SK-N-SH (cell line): ENCODE measurements at regions not wholly inside any gene's neighbourhood (a gene's known extent, or its start where the extent isn't known, plus 50 kb on each side); places are given as distances from the start of the nearest gene placed in this dataset.

Experiments used
- CTCF ChIA-PET: fragments of 300-600, 350-600 bp; formaldehyde crosslinking; extraction: SDS; loops from one replicate; lab custom pipeline; 2021; lab: Yijun Ruan, JAX
- POLR2A ChIA-PET: fragments of 350-600 bp; sonication (Branson Sonifier 250); formaldehyde crosslinking; extraction: SDS; loops from one replicate; lab custom pipeline; 2020; ENCODE audit warnings: antibody characterized with exemption, inconsistent platforms; lab: Yijun Ruan, JAX
- DNase-seq: peaks from one replicate; pipeline ENCODE4 v3.0.0; 2012
- H2AFZ ChIP-seq: fragments of 200-600 bp; sonication (generic); 2 replicates; pipeline ENCODE4 v1.8.1; 2016; ENCODE audit warnings: antibody characterized with exemption, mild to moderate bottlenecking, low read depth
- H3F3A ChIP-seq: fragments of 200-600 bp; sonication (generic); replicated peaks from 2 replicates; pipeline ENCODE3; 2016; ENCODE audit warnings: antibody characterized with exemption, mild to moderate bottlenecking; ENCODE audit not compliant: insufficient read depth
- H3K27ac ChIP-seq, 2 experiments: fragments of 200-500 bp in 1 of 2; fragments of 200-600 bp in 1 of 2; sonication (Bioruptor generic) in 1 of 2; sonication (generic), shearing (Covaris generic) in 1 of 2; 2 replicates each; pipeline versions ENCODE4 v1.5.1 to v1.6.1; 2014 to 2016; ENCODE audit warnings: low read depth in 2 of 2, inconsistent platforms in 1 of 2, low read length in 1 of 2, mild to moderate bottlenecking in 1 of 2, mixed read lengths in 1 of 2
- H3K27me3 ChIP-seq: fragments of 200-600 bp; sonication (generic), shearing (Covaris generic); 2 replicates; pipeline ENCODE4 v1.6.1; 2016; ENCODE audit warnings: mixed run types; ENCODE audit not compliant: insufficient read depth
- H3K36me3 ChIP-seq, 2 experiments: fragments of 200-500 bp in 1 of 2; fragments of 200-600 bp in 1 of 2; sonication (Bioruptor generic) in 1 of 2; sonication (generic) in 1 of 2; replicated peaks in 1 of 2; 2 replicates each; pipeline versions ENCODE3 to v1.5.1; 2014 to 2016; ENCODE audit warnings: low read length in 1 of 2, mild to moderate bottlenecking in 1 of 2; ENCODE audit not compliant: insufficient read depth in 2 of 2, control insufficient read depth in 1 of 2
- H3K4me1 ChIP-seq, 2 experiments: fragments of 200-500 bp in 1 of 2; fragments of 200-600 bp in 1 of 2; sonication (Bioruptor generic) in 1 of 2; sonication (generic), shearing (Covaris generic) in 1 of 2; 2 replicates each; pipeline versions ENCODE4 v1.5.1 to v1.6.1; 2014 to 2016; ENCODE audit warnings: low read depth in 1 of 2, low read length in 1 of 2, mixed run types in 1 of 2; ENCODE audit not compliant: insufficient read depth in 2 of 2, control insufficient read depth in 1 of 2
- H3K4me2 ChIP-seq: fragments of 200-600 bp; sonication (generic), shearing (Covaris generic); 2 replicates; pipeline ENCODE4 v1.6.1; 2017; ENCODE audit warnings: mixed run types
- H3K4me3 ChIP-seq, 2 experiments: fragments of 200-500 bp in 1 of 2; fragments of 200-600 bp in 1 of 2; sonication (Bioruptor generic) in 1 of 2; sonication (generic), shearing (Covaris generic) in 1 of 2; 2 replicates each; pipeline versions ENCODE4 v1.5.1 to v1.8.1; 2014 to 2016; ENCODE audit warnings: low read depth in 2 of 2, inconsistent platforms in 1 of 2, low read length in 1 of 2, mild to moderate bottlenecking in 1 of 2, mixed read lengths in 1 of 2, moderate library complexity in 1 of 2
- H3K79me2 ChIP-seq: fragments of 200-600 bp; sonication (generic); 2 replicates; pipeline ENCODE4 v1.8.1; 2017; ENCODE audit warnings: mild to moderate bottlenecking; ENCODE audit not compliant: insufficient read depth
- H3K9ac ChIP-seq: fragments of 200-600 bp; sonication (generic); 2 replicates; pipeline ENCODE4 v1.6.1; 2017; ENCODE audit warnings: mixed run types
- H3K9me2 ChIP-seq: fragments of 200-600 bp; sonication (generic); 2 replicates; pipeline ENCODE4 v1.6.1; 2017; ENCODE audit warnings: mixed run types
- H3K9me3 ChIP-seq: fragments of 200-600 bp; sonication (generic); 2 replicates; pipeline ENCODE4 v1.6.1; 2017; ENCODE audit warnings: mixed run types, mild to moderate bottlenecking, moderate library complexity
- H4K20me1 ChIP-seq: fragments of 200-600 bp; sonication (generic); 2 replicates; pipeline ENCODE4 v1.6.1; 2017; ENCODE audit warnings: mild to moderate bottlenecking, mixed run types; ENCODE audit not compliant: insufficient read depth
- FOXM1 ChIP-seq: IDR thresholded peaks from 2 replicates; pipeline ENCODE4 v1.4.0; 2012; ENCODE audit warnings: low read depth, mild to moderate bottlenecking
- GATA2 ChIP-seq: sonication (generic); formaldehyde crosslinking; IDR thresholded peaks from 2 replicates; pipeline ENCODE4 v1.5.0; 2020; ENCODE audit warnings: mild to moderate bottlenecking, missing genetic modification reagents
- RXRA ChIP-seq: IDR thresholded peaks from 2 replicates; pipeline ENCODE4 v1.4.0; 2012; ENCODE audit warnings: low read depth, mild to moderate bottlenecking, borderline replicate concordance
- TAF1 ChIP-seq: IDR thresholded peaks from 2 replicates; pipeline ENCODE4 v1.6.1; 2012; ENCODE audit warnings: low read depth, mild to moderate bottlenecking, low read length, moderate library complexity, borderline replicate concordance
- YY1 ChIP-seq: IDR thresholded peaks from 2 replicates; pipeline ENCODE4 v1.4.0; 2012; ENCODE audit warnings: low read depth, mild to moderate bottlenecking
- WGBS: methylation state at CpG from one replicate; pipeline ENCODE4 v1.1.6; 2017; ENCODE audit warnings: low lambda C conversion rate; 5-methylcytosine and 5-hydroxymethylcytosine counted together
- TF ChIP-seq, protein P1 (sequence below): fragments of 200-600 bp; sonication (generic); IDR thresholded peaks from 2 replicates; pipeline ENCODE4 v1.6.1; 2017; ENCODE audit warnings: antibody characterized with exemption, mild to moderate bottlenecking, moderate library complexity
- TF ChIP-seq, protein P2 (sequence below): IDR thresholded peaks from 2 replicates; pipeline ENCODE4 v1.4.0; 2012; ENCODE audit warnings: low read depth, borderline replicate concordance

DNA sequence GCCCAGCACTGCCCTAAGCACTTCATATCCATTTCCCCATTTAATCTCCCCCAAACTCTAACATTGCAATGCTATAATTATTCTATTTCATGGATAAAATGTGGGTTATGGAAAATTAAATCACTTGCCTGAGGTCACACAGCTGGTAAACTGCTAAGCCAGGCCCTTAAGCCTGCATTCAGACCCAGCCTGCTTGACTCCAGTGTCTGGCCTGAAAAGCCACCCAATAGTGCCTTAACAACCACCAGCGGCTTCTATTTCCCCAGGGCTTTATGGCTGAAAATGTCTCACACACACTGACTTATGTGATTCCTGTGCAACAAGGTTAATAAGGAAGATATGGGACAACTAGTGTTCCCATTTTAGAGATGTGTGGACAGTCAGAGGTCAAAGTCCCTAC lies 178.5 kb upstream of the SNX19 start:
- Histone ChIP-seq H3K27ac (no peak overlapping the region), H3K9ac (no peak overlapping the region), H4K20me1 (no peaks in the 10 kb centered on the region), H3K4me1 (no peaks in the 10 kb centered on the region), H3K27me3 (no peaks in the 10 kb centered on the region), H3K4me2 (no peak overlapping the region), H3K36me3 (no peaks in the 10 kb centered on the region), H3K9me2 (no peaks in the 10 kb centered on the region), H3F3A (no peaks in the 10 kb centered on the region), H3K79me2 (no peaks in the 10 kb centered on the region), H2AFZ (no peak overlapping the region), H3K9me3 (no peaks in the 10 kb centered on the region), H3K4me3 (no peak overlapping the region)
- TF ChIP-seq GATA2, result no peak
- WGBS, result 13% methylated on average over 1 of the region's 1 CpG
- no peak for DNase-seq
- ChIA-PET POLR2A (no interaction called here), CTCF (no interaction called here)

DNA sequence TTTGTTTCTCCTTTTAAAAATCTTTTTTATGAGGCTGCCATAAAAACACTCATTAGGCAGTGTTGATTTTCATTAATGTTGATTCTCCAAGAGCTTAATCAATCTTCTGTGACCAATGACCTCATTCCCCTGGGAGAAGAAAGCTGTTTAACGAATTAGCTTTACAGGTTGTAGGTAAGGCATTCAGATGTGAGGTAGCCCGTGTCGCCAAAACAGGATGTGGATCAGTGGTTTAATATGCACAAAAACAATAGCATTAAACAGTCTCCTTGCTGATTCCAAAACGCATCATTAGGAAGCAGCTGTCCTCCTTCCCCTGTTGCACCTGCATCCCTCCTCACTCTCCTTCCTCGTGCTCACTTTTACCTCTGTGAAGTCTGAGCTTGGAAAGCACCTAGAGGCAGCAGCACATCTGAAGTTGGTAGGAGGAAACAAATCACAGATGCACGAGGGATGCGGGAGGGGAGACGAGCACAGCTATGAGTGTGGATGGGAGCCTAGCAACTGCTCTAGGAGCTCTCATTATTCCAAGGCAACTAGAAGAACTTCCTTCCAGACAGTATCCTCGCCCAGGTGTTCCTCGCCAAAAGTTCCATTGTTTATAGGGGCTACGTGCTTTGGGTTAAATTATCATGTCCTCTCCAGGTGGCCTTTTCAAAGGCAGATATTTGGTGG lies 179.4 kb upstream of the SNX19 start:
- H3K4me1 ChIP-seq, result no peaks in the 10 kb centered on the region
- H3K36me3 ChIP-seq, result no peaks in the 10 kb centered on the region
- H3K27me3 ChIP-seq, result no peaks in the 10 kb centered on the region
- 43% methylated on average over 11 of the region's 11 CpGs for WGBS
- no peaks in the 10 kb centered on the region for H3K79me2 ChIP-seq
- no peak overlapping the region for H3K9ac ChIP-seq
- H3K27ac ChIP-seq, result no peak overlapping the region
- H3K4me2 ChIP-seq, result no peak overlapping the region
- no peaks in the 10 kb centered on the region for H4K20me1 ChIP-seq
- H3K9me3 ChIP-seq, result no peaks in the 10 kb centered on the region
- POLR2A ChIA-PET, result no interaction called here
- H3K9me2 ChIP-seq, result no peaks in the 10 kb centered on the region
- no peak for TF ChIP-seq GATA2
- no peak for TF ChIP-seq FOXM1
- TF ChIP-seq, protein P1, sequence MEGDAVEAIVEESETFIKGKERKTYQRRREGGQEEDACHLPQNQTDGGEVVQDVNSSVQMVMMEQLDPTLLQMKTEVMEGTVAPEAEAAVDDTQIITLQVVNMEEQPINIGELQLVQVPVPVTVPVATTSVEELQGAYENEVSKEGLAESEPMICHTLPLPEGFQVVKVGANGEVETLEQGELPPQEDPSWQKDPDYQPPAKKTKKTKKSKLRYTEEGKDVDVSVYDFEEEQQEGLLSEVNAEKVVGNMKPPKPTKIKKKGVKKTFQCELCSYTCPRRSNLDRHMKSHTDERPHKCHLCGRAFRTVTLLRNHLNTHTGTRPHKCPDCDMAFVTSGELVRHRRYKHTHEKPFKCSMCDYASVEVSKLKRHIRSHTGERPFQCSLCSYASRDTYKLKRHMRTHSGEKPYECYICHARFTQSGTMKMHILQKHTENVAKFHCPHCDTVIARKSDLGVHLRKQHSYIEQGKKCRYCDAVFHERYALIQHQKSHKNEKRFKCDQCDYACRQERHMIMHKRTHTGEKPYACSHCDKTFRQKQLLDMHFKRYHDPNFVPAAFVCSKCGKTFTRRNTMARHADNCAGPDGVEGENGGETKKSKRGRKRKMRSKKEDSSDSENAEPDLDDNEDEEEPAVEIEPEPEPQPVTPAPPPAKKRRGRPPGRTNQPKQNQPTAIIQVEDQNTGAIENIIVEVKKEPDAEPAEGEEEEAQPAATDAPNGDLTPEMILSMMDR, result no peak
- TF ChIP-seq RXRA, result no peak
- TF ChIP-seq, protein P2, sequence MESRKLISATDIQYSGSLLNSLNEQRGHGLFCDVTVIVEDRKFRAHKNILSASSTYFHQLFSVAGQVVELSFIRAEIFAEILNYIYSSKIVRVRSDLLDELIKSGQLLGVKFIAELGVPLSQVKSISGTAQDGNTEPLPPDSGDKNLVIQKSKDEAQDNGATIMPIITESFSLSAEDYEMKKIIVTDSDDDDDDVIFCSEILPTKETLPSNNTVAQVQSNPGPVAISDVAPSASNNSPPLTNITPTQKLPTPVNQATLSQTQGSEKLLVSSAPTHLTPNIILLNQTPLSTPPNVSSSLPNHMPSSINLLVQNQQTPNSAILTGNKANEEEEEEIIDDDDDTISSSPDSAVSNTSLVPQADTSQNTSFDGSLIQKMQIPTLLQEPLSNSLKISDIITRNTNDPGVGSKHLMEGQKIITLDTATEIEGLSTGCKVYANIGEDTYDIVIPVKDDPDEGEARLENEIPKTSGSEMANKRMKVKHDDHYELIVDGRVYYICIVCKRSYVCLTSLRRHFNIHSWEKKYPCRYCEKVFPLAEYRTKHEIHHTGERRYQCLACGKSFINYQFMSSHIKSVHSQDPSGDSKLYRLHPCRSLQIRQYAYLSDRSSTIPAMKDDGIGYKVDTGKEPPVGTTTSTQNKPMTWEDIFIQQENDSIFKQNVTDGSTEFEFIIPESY, result no peak
- no peak for TF ChIP-seq YY1
- TF ChIP-seq TAF1, result no peak
- TF ChIP-seq, all 33 proteins: peak for 0
- no peak for DNase-seq
- Histone ChIP-seq H3F3A (no peaks in the 10 kb centered on the region), H2AFZ (no peak overlapping the region), H3K4me3 (no peak overlapping the region)
- CTCF ChIA-PET, result interaction anchor here (1.2 kb wide), 1 partner anchor 13 kb away, joined by 3 read pairs; no protein-coding TSS in a partner anchor
